Neural progenitor cell (in vitro differentiated cells): ENCODE measurements at regions not wholly inside any gene's neighbourhood (a gene's known extent, or its start where the extent isn't known, plus 50 kb on each side); places are given as distances from the start of the nearest gene placed in this dataset.

Source experiments
- EZH2 ChIP-seq: fragments of 200-600 bp; sonication (generic); IDR thresholded peaks from 2 replicates; pipeline ENCODE4 v1.6.1; 2017; ENCODE audit warnings: antibody characterized with exemption, mild to moderate bottlenecking, moderate library complexity
- EZH2phosphoT487 ChIP-seq: fragments of 200-600 bp; sonication (generic); IDR thresholded peaks from 2 replicates; pipeline ENCODE4 v1.6.1; 2017; ENCODE audit warnings: antibody characterized with exemption
- TF ChIP-seq, protein P1 (sequence below): fragments of 200-600 bp; sonication (generic); IDR thresholded peaks from 2 replicates; pipeline ENCODE4 v1.5.1; 2017; ENCODE audit warnings: antibody characterized with exemption, mild to moderate bottlenecking

DNA sequence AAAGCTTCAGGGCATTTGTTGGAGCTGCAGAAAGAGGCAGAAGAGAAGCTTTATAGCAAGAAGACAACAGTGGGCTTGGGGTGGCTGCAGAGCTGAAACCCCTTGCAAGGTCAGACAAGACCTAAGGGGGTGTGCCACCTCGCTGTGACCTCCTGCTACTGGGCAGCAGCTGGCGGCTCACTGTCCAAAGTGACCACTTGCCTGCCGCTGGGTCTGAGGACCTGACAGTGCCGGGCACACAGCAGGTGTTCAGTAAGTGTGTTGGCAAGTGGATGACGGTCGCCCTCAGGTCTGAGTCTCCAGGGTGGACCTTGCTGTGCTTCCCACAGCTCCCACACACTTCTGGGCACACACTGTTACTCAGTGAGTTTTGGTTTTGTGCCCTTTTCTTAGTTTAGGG lies 336.5 kb downstream of the C16orf95 start:
- TF ChIP-seq, protein P1, sequence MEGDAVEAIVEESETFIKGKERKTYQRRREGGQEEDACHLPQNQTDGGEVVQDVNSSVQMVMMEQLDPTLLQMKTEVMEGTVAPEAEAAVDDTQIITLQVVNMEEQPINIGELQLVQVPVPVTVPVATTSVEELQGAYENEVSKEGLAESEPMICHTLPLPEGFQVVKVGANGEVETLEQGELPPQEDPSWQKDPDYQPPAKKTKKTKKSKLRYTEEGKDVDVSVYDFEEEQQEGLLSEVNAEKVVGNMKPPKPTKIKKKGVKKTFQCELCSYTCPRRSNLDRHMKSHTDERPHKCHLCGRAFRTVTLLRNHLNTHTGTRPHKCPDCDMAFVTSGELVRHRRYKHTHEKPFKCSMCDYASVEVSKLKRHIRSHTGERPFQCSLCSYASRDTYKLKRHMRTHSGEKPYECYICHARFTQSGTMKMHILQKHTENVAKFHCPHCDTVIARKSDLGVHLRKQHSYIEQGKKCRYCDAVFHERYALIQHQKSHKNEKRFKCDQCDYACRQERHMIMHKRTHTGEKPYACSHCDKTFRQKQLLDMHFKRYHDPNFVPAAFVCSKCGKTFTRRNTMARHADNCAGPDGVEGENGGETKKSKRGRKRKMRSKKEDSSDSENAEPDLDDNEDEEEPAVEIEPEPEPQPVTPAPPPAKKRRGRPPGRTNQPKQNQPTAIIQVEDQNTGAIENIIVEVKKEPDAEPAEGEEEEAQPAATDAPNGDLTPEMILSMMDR, result no peak
- TF ChIP-seq EZH2phosphoT487, result no peak
- TF ChIP-seq EZH2, result no peak
